ENCODE measurements at regions not wholly inside any gene's neighbourhood (a gene's known extent, or its start where the extent isn't known, plus 50 kb on each side); places are given as distances from the start of the nearest gene placed in this dataset.

DNA sequence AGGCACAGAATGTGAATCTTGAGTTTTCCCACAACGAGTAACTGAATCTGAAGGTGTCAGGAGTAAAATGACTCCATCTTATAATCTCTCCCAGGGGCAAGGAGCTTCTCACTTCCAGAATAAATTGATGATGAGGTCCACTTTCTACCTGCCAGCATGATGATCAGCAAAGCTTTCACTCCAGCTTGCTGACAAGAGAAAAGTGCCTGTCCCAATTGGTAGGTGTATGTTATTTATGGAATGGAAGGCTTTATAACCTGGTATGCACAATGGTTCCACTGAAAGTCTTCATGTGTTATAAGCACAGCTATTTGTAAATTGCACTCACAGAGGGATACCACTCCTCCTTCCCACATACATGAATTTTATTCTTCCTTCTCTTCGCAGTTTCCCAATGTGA, 401.0 kb upstream of the UBE2E3 start:
- DNase-seq (ENCODE audit: low read depth), result no peak
- H3K4me3 ChIP-seq (ENCODE audit: control insufficient read depth, low read depth, low read length), result no peak overlapping the region
- TF ChIP-seq, protein P1, sequence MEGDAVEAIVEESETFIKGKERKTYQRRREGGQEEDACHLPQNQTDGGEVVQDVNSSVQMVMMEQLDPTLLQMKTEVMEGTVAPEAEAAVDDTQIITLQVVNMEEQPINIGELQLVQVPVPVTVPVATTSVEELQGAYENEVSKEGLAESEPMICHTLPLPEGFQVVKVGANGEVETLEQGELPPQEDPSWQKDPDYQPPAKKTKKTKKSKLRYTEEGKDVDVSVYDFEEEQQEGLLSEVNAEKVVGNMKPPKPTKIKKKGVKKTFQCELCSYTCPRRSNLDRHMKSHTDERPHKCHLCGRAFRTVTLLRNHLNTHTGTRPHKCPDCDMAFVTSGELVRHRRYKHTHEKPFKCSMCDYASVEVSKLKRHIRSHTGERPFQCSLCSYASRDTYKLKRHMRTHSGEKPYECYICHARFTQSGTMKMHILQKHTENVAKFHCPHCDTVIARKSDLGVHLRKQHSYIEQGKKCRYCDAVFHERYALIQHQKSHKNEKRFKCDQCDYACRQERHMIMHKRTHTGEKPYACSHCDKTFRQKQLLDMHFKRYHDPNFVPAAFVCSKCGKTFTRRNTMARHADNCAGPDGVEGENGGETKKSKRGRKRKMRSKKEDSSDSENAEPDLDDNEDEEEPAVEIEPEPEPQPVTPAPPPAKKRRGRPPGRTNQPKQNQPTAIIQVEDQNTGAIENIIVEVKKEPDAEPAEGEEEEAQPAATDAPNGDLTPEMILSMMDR (IDR thresholded peaks at IDR 0.05; ENCODE audit: control insufficient read depth, insufficient read depth, low read depth, low read length, missing control alignments), result no peak

DNA sequence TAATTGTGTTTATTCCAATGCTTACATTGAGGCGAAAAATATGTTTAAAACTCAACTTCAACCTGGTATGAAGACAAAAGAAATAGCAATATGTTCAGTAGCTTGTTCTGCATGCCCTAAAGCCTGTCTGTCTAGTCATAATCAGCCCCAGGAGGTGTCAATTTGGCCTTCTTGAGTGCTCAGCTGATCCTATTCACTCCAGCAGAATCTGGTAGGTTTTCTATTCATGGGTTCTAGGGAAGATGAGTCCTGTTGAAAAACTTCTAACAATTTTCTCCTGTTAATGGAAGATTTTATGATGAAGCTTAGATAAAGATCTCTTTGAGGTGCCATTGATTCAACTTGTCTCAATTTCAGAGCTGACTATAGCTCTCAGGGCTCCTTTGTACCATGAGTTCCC, 402.0 kb upstream of the UBE2E3 start:
- DNase-seq (ENCODE audit: low read depth), result no peak
- TF ChIP-seq, protein P1 (IDR thresholded peaks at IDR 0.05; ENCODE audit: control insufficient read depth, insufficient read depth, low read depth, low read length, missing control alignments), result no peak
- H3K4me3 ChIP-seq (ENCODE audit: control insufficient read depth, low read depth, low read length), result no peak overlapping the region

DNA sequence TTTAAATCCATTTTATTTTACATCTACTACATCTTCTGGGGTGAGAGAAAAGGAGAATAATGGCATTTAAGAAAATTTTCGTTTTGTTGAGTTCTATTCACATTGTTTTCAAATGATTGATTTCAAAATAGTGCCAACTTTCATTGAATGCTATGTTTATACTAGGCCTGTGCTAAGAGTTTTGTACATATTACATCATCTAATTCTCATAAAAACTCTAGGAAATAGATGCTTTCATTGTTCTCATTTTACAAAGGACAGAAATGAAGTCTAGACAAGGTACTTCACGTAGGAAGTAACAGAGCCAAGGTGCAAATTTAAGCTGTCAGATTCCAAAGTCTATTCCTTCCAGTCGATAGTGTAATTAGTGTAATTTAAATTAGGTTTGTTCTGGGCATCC, 402.8 kb upstream of the UBE2E3 start:
- no peak overlapping the region for H3K4me3 ChIP-seq (ENCODE audit: control insufficient read depth, low read depth, low read length)
- no peak for DNase-seq (ENCODE audit: low read depth)
- TF ChIP-seq, protein P1 (IDR thresholded peaks at IDR 0.05; ENCODE audit: control insufficient read depth, insufficient read depth, low read depth, low read length, missing control alignments), result no peak

DNA sequence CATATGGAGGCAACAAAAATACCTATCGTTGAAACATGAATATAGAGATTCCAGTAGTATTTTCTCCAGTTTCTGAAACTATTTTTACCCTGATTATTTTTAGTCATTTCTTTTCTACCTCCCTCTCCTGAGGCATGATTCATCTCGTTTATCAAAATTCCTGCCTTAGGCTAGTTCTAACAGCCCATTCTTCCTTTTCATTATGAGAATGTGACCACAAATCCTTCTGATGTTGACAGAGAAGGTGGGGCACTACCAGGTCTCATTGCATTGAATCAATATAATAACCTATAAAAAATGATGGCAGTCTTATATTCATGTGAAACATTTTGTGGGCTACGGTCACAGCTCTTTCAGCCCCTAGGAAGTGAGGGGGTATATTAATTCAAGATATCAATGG, 406.5 kb upstream of the UBE2E3 start:
- H3K4me3 ChIP-seq (ENCODE audit: control insufficient read depth, low read depth, low read length), result no peak overlapping the region
- TF ChIP-seq, protein P1 (IDR thresholded peaks at IDR 0.05; ENCODE audit: control insufficient read depth, insufficient read depth, low read depth, low read length, missing control alignments), result no peak
- DNase-seq (ENCODE audit: low read depth), result no peak

DNA sequence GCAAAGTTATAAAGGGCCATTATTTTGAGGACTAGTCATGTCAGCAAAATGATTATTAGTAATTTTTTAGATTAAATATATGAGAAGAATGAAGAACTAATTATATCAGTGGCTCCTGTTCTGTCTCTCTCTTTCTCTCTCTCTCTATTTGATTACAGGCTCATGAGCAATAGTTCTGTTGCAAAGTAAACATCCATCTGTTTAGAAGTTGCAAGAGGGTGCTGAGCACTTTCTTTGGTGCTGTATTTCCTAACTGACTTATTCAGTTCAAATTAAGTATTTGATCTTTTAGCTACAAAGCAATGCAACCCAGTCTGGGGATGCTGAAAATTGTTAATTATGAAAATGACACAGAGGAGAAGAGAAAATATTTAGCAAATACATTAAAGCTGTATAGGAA, 408.1 kb upstream of the UBE2E3 start:
- no peak overlapping the region for H3K4me3 ChIP-seq (ENCODE audit: control insufficient read depth, low read depth, low read length)
- DNase-seq (ENCODE audit: low read depth), result no peak
- TF ChIP-seq, protein P1 (IDR thresholded peaks at IDR 0.05; ENCODE audit: control insufficient read depth, insufficient read depth, low read depth, low read length, missing control alignments), result no peak

DNA sequence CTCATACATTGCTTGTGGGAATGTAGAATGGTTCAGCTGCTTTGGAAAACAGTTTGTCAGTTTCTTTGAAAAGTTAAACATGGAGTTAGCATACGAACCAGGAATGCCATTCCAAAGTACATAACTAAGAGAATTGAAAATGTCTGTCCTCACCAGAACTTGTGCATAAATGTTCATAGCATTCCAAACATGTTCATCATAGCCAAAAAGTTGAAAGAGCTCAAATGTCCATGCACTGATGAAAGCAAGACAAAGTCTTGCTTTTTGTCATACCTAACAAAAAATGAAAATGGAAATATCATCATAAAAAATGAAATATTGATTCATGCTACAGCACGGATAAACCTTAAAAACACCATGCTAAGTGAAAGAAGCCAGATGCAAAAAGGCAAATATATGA, 408.8 kb upstream of the UBE2E3 start:
- peak; percentile 21 for DNase-seq (ENCODE audit: low read depth)
- TF ChIP-seq, protein P1 (IDR thresholded peaks at IDR 0.05; ENCODE audit: control insufficient read depth, insufficient read depth, low read depth, low read length, missing control alignments), result no peak

DNA sequence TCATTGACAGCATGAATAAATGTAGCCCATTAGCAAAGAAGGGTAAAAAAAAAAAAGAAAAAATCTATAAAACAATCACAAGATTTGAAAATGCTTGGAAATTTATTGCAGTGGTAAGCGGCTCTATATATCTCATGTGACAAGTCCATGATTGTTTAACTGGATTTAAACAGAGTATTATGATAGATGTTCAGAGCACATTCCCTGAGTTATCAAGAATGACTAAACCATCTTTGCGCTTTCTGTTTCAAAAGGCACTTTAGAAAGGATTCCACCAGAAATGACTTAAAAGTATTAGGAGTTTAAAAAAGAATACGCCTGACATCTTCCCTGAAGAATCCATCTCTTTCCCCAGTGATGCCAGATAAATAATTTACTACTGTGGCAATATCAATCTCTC, 409.5 kb upstream of the UBE2E3 start:
- no peak for DNase-seq (ENCODE audit: low read depth)
- H3K4me3 ChIP-seq (ENCODE audit: control insufficient read depth, low read depth, low read length), result no peak overlapping the region

More for the DNA sequence above, 408.8 kb upstream of the UBE2E3 start:
- no peak overlapping the region for H3K4me3 ChIP-seq (ENCODE audit: control insufficient read depth, low read depth, low read length)

More for the DNA sequence above, 409.5 kb upstream of the UBE2E3 start:
- TF ChIP-seq, protein P1 (IDR thresholded peaks at IDR 0.05; ENCODE audit: control insufficient read depth, insufficient read depth, low read depth, low read length, missing control alignments), result no peak
